ENCODE measurements at regions not wholly inside any gene's neighbourhood (a gene's known extent, or its start where the extent isn't known, plus 50 kb on each side); places are given as distances from the start of the nearest gene placed in this dataset.

DNA sequence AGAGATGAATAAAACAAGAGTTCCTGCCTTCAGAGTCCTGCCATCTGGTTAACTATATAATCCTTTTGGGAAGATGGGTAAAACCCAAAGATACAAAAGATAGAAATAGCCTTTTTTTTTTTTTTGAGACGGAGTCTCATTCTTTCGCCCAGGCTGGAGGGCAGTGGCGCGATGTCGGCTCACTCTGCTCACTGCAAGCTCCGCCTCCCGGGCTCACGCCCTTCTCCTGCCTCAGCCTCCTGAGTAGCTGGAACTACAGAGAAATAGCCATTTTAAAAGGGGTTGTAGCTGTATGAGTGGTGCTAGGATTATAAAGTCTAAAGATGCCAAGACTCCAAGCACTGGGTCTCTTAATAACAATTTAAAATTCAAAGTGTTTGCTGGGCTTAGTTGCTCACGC lies 97.2 kb downstream of the KDR start:
- TF ChIP-seq EGR1 (IDR thresholded peaks at IDR 0.05) (no peak), NFIC (IDR thresholded peaks at IDR 0.05) (no peak), ZBTB7A (IDR thresholded peaks at IDR 0.05; ENCODE audit: low read depth) (no peak), TAF1 (IDR thresholded peaks at IDR 0.05; ENCODE audit: low read depth) (no peak), FOXM1 (IDR thresholded peaks at IDR 0.05; ENCODE audit: borderline replicate concordance, low read depth) (no peak), MAX (IDR thresholded peaks at IDR 0.05) (no peak), TCF12 (IDR thresholded peaks at IDR 0.05; ENCODE audit: low read depth) (no peak), CEBPB (IDR thresholded peaks at IDR 0.05) (no peak), YY1 (IDR thresholded peaks at IDR 0.05; ENCODE audit: low read depth) (no peak)
- TF ChIP-seq, protein P1, sequence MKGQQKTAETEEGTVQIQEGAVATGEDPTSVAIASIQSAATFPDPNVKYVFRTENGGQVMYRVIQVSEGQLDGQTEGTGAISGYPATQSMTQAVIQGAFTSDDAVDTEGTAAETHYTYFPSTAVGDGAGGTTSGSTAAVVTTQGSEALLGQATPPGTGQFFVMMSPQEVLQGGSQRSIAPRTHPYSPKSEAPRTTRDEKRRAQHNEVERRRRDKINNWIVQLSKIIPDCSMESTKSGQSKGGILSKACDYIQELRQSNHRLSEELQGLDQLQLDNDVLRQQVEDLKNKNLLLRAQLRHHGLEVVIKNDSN (IDR thresholded peaks at IDR 0.05), result no peak

GRCh38 chr4:55027596-55027995 lies 97.8 kb downstream of the KDR start:
- TF ChIP-seq FOXM1 (IDR thresholded peaks at IDR 0.05; ENCODE audit: borderline replicate concordance, low read depth), result no peak
- no peak for TF ChIP-seq CEBPB (IDR thresholded peaks at IDR 0.05)
- TF ChIP-seq, protein P2, sequence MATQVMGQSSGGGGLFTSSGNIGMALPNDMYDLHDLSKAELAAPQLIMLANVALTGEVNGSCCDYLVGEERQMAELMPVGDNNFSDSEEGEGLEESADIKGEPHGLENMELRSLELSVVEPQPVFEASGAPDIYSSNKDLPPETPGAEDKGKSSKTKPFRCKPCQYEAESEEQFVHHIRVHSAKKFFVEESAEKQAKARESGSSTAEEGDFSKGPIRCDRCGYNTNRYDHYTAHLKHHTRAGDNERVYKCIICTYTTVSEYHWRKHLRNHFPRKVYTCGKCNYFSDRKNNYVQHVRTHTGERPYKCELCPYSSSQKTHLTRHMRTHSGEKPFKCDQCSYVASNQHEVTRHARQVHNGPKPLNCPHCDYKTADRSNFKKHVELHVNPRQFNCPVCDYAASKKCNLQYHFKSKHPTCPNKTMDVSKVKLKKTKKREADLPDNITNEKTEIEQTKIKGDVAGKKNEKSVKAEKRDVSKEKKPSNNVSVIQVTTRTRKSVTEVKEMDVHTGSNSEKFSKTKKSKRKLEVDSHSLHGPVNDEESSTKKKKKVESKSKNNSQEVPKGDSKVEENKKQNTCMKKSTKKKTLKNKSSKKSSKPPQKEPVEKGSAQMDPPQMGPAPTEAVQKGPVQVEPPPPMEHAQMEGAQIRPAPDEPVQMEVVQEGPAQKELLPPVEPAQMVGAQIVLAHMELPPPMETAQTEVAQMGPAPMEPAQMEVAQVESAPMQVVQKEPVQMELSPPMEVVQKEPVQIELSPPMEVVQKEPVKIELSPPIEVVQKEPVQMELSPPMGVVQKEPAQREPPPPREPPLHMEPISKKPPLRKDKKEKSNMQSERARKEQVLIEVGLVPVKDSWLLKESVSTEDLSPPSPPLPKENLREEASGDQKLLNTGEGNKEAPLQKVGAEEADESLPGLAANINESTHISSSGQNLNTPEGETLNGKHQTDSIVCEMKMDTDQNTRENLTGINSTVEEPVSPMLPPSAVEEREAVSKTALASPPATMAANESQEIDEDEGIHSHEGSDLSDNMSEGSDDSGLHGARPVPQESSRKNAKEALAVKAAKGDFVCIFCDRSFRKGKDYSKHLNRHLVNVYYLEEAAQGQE (IDR thresholded peaks at IDR 0.05; ENCODE audit: low read depth), result no peak
- no peak for TF ChIP-seq ZBTB7A (IDR thresholded peaks at IDR 0.05; ENCODE audit: low read depth)
- TF ChIP-seq TCF12 (IDR thresholded peaks at IDR 0.05; ENCODE audit: low read depth), result no peak
- TF ChIP-seq CREB1 (IDR thresholded peaks at IDR 0.05; ENCODE audit: low read depth), result no peak
- TF ChIP-seq MAX (IDR thresholded peaks at IDR 0.05), result no peak
- no peak for TF ChIP-seq TAF1 (IDR thresholded peaks at IDR 0.05; ENCODE audit: low read depth)
- no peak for TF ChIP-seq NFIC (IDR thresholded peaks at IDR 0.05)
- no peak for TF ChIP-seq EGR1 (IDR thresholded peaks at IDR 0.05)
- TF ChIP-seq RAD21 (IDR thresholded peaks at IDR 0.05; ENCODE audit: low read depth), result no peak
- TF ChIP-seq YY1 (IDR thresholded peaks at IDR 0.05; ENCODE audit: low read depth), result no peak
- TF ChIP-seq TEAD4 (IDR thresholded peaks at IDR 0.05), result no peak
- TF ChIP-seq EP300 (IDR thresholded peaks at IDR 0.05; ENCODE audit: borderline replicate concordance), result no peak
- TF ChIP-seq, protein P1 (IDR thresholded peaks at IDR 0.05), result no peak

GRCh38 chr4:55023030-55023429 lies 102.4 kb downstream of the KDR start:
- TF ChIP-seq ZBTB7A (IDR thresholded peaks at IDR 0.05; ENCODE audit: low read depth) (no peak), MAX (IDR thresholded peaks at IDR 0.05) (no peak), CEBPB (IDR thresholded peaks at IDR 0.05) (no peak), NFIC (IDR thresholded peaks at IDR 0.05) (no peak), CREB1 (IDR thresholded peaks at IDR 0.05; ENCODE audit: low read depth) (no peak), TAF1 (IDR thresholded peaks at IDR 0.05; ENCODE audit: low read depth) (no peak), EGR1 (IDR thresholded peaks at IDR 0.05) (no peak), RAD21 (IDR thresholded peaks at IDR 0.05; ENCODE audit: low read depth) (no peak), YY1 (IDR thresholded peaks at IDR 0.05; ENCODE audit: low read depth) (no peak), TEAD4 (IDR thresholded peaks at IDR 0.05) (no peak), TCF12 (IDR thresholded peaks at IDR 0.05; ENCODE audit: low read depth) (no peak), EP300 (IDR thresholded peaks at IDR 0.05; ENCODE audit: borderline replicate concordance) (no peak), FOXM1 (IDR thresholded peaks at IDR 0.05; ENCODE audit: borderline replicate concordance, low read depth) (no peak)
- TF ChIP-seq, protein P1 (IDR thresholded peaks at IDR 0.05), result no peak
- TF ChIP-seq, protein P2 (IDR thresholded peaks at IDR 0.05; ENCODE audit: low read depth), result no peak

DNA sequence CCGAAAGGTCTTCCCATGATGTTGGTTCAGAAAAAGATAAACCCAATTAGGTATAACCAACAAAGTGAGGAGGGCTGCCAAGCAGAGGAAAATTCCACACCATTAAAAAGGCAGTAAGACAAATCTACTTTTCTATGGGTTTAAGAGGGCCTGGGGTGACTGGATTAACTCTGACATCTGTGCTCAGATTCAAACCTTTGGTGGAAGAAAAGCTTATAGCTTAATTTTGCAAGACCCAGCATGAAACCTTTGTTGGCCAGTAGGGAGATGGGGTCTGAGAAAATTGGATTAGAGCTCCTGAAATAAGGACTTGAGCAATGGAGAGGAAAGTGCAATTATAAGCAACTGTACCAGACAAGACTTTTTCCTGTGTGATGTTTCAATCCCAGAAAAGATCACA lies 104.2 kb downstream of the KDR start:
- TF ChIP-seq, protein P1 (IDR thresholded peaks at IDR 0.05), result no peak
- TF ChIP-seq TEAD4 (IDR thresholded peaks at IDR 0.05) (no peak), EP300 (IDR thresholded peaks at IDR 0.05; ENCODE audit: borderline replicate concordance) (no peak), CEBPB (IDR thresholded peaks at IDR 0.05) (no peak), MAX (IDR thresholded peaks at IDR 0.05) (no peak), TAF1 (IDR thresholded peaks at IDR 0.05; ENCODE audit: low read depth) (no peak), NFIC (IDR thresholded peaks at IDR 0.05) (no peak), YY1 (IDR thresholded peaks at IDR 0.05; ENCODE audit: low read depth) (no peak), TCF12 (IDR thresholded peaks at IDR 0.05; ENCODE audit: low read depth) (no peak), RAD21 (IDR thresholded peaks at IDR 0.05; ENCODE audit: low read depth) (no peak), CREB1 (IDR thresholded peaks at IDR 0.05; ENCODE audit: low read depth) (no peak), EGR1 (IDR thresholded peaks at IDR 0.05) (no peak), ZBTB7A (IDR thresholded peaks at IDR 0.05; ENCODE audit: low read depth) (no peak), FOXM1 (IDR thresholded peaks at IDR 0.05; ENCODE audit: borderline replicate concordance, low read depth) (no peak)
- TF ChIP-seq, protein P2 (IDR thresholded peaks at IDR 0.05; ENCODE audit: low read depth), result no peak

All from Ishikawa (cell line).